Progenitor cell of endocrine pancreas (in vitro differentiated cells): ENCODE measurements at regions not wholly inside any gene's neighbourhood (a gene's known extent, or its start where the extent isn't known, plus 50 kb on each side); places are given as distances from the start of the nearest gene placed in this dataset.

Experiments used
- DNase-seq: peaks from one replicate; pipeline ENCODE4 v3.0.0; 2021; ENCODE audit warnings: low spot score; ENCODE audit not compliant: unreplicated experiment
- H3K27ac Mint-ChIP-seq: 2 replicates; pipeline ENCODE4 v1.8.0; 2021; ENCODE audit warnings: mild to moderate bottlenecking, moderate library complexity, mixed read lengths
- H3K27me3 Mint-ChIP-seq: 2 replicates; pipeline ENCODE4 v1.8.0; 2021; ENCODE audit warnings: mixed read lengths
- H3K36me3 Mint-ChIP-seq: 2 replicates; pipeline ENCODE4 v1.8.0; 2022; ENCODE audit warnings: mixed read lengths; ENCODE audit not compliant: insufficient read depth
- H3K4me1 Mint-ChIP-seq: 2 replicates; pipeline ENCODE4 v1.8.0; 2021; ENCODE audit warnings: low read depth, mixed read lengths
- H3K4me3 Mint-ChIP-seq: 2 replicates; pipeline ENCODE4 v1.8.0; 2021; ENCODE audit warnings: low read depth, mild to moderate bottlenecking, moderate library complexity, mixed read lengths
- H3K9me3 Mint-ChIP-seq: 2 replicates; pipeline ENCODE4 v1.8.0; 2021; ENCODE audit warnings: low read depth, mixed read lengths
- CTCF ChIP-seq: fragments of 200-600 bp; sonication (generic); IDR thresholded peaks from one replicate; pipeline ENCODE4 v1.5.0; 2021; ENCODE audit warnings: antibody characterized with exemption, mild to moderate bottlenecking; ENCODE audit not compliant: unreplicated experiment

GRCh38 chr10:58989486-58990039, 186.9 kb upstream of the PHYHIPL start:
- Mint-ChIP-seq H3K27me3 (no peaks in the 10 kb centered on the region), H3K4me3 (no peak overlapping the region), H3K9me3 (peaks cover 9% of the 10 kb centered on the region), H3K36me3 (peaks cover 5% of the 10 kb centered on the region), H3K4me1 (peaks cover 8% of the 10 kb centered on the region), H3K27ac (no peak overlapping the region)
- TF ChIP-seq CTCF: no peak
- no peak for DNase-seq

- no peak overlapping the region for H3K4me3 Mint-ChIP-seq
- peaks cover 9% of the 10 kb centered on the region for H3K9me3 Mint-ChIP-seq
- H3K27me3 Mint-ChIP-seq: no peaks in the 10 kb centered on the region
These were observed 185.8 kb upstream of the PHYHIPL start for GRCh38 chr10:58990693-58991092.

GRCh38 chr10:58991856-58992255, 184.6 kb upstream of the PHYHIPL start:
- Mint-ChIP-seq H3K9me3 (peaks cover 9% of the 10 kb centered on the region), H3K4me1 (peaks cover 12% of the 10 kb centered on the region), H3K27ac (no peak overlapping the region), H3K4me3 (no peak overlapping the region), H3K36me3 (peaks cover 5% of the 10 kb centered on the region), H3K27me3 (no peaks in the 10 kb centered on the region)
- no peak for DNase-seq
- no peak for TF ChIP-seq CTCF

More at GRCh38 chr10:58990693-58991092, 185.8 kb upstream of the PHYHIPL start:
- Mint-ChIP-seq H3K36me3 (peaks cover 5% of the 10 kb centered on the region), H3K4me1 (peaks cover 12% of the 10 kb centered on the region), H3K27ac (no peak overlapping the region)
- no peak for TF ChIP-seq CTCF
- no peak for DNase-seq

- Mint-ChIP-seq H3K4me1 (peaks cover 12% of the 10 kb centered on the region), H3K27ac (no peak overlapping the region), H3K9me3 (peaks cover 9% of the 10 kb centered on the region), H3K4me3 (no peak overlapping the region), H3K27me3 (no peaks in the 10 kb centered on the region), H3K36me3 (peaks cover 5% of the 10 kb centered on the region)
- DNase-seq: no peak
- no peak for TF ChIP-seq CTCF
These were observed 183.5 kb upstream of the PHYHIPL start for GRCh38 chr10:58992830-58993460.

- Mint-ChIP-seq H3K36me3 (peaks cover 5% of the 10 kb centered on the region), H3K27ac (no peak overlapping the region), H3K9me3 (peaks cover 9% of the 10 kb centered on the region), H3K27me3 (no peaks in the 10 kb centered on the region), H3K4me3 (no peak overlapping the region), H3K4me1 (peaks cover 12% of the 10 kb centered on the region)
- no peak for TF ChIP-seq CTCF
- DNase-seq: no peak
These were observed 182.8 kb upstream of the PHYHIPL start for GRCh38 chr10:58993480-58994221.
